Gastroesophageal sphincter (tissue), 3 donors: ENCODE measurements at regions not wholly inside any gene's neighbourhood (a gene's known extent, or its start where the extent isn't known, plus 50 kb on each side); places are given as distances from the start of the nearest gene placed in this dataset.

Source experiments
- CTCF ChIP-seq, 4 experiments: fragments of 200-600 bp in 2 of 4; fragments of 450-650 bp in 2 of 4; sonication (generic) in 1 of 4; IDR thresholded peaks; one replicate each; pipeline ENCODE4 v1.5.1; 2017 to 2019; ENCODE audit warnings: antibody characterized with exemption in 4 of 4, mild to moderate bottlenecking in 2 of 4, moderate library complexity in 2 of 4
- EP300 ChIP-seq: sonication (generic); formaldehyde crosslinking; IDR thresholded peaks from one replicate; pipeline ENCODE4 v1.6.1; 2017; ENCODE audit warnings: antibody characterized with exemption, mild to moderate bottlenecking
- POLR2A ChIP-seq, 2 donors: fragments of 450-650 bp; IDR thresholded peaks; one replicate each; pipeline ENCODE4 v1.6.1; 2017; ENCODE audit warnings: antibody characterized with exemption in 2 of 2, mild to moderate bottlenecking in 2 of 2, moderate library complexity in 1 of 2
- POLR2AphosphoS5 ChIP-seq: sonication (generic); formaldehyde crosslinking; IDR thresholded peaks from one replicate; pipeline ENCODE4 v1.6.1; 2017; ENCODE audit warnings: antibody characterized with exemption

GRCh38 chr14:44756554-44756953 lies 205.2 kb downstream of the KLHL28 start:
- TF ChIP-seq POLR2AphosphoS5: no peak
- TF ChIP-seq CTCF (IDR thresholded peaks at IDR 0.05): no peak
- no peak for TF ChIP-seq POLR2A (IDR thresholded peaks at IDR 0.05)
- no peak for TF ChIP-seq EP300
